ENCODE measurements at regions not wholly inside any gene's neighbourhood (a gene's known extent, or its start where the extent isn't known, plus 50 kb on each side); places are given as distances from the start of the nearest gene placed in this dataset.
"Not testable (repeated sequence)": the region's sequence is repeated elsewhere in the genome, so short reads cannot be mapped to it uniquely, and the experiment has no call there.

DNA sequence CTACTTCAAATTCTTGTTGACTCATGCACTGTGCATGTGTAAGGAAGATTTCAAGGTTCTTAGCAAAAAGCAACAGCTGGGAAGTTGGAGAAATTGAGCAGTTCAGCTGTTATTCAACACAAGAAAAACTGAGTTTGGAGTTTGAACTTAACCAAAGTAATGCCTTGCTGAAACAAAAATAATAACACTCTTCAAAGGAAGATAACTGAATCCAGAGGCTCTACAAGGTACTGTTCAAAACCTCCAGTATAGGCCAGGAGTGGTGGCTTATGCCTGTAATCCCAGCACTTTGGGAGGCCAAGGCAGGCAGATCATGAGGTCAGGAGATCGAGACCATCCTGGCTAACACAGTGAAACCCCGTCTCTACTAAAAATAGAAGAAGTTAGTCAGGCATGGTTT lies 58.8 kb upstream of the SMIM23 start:
- TF ChIP-seq, protein P1, sequence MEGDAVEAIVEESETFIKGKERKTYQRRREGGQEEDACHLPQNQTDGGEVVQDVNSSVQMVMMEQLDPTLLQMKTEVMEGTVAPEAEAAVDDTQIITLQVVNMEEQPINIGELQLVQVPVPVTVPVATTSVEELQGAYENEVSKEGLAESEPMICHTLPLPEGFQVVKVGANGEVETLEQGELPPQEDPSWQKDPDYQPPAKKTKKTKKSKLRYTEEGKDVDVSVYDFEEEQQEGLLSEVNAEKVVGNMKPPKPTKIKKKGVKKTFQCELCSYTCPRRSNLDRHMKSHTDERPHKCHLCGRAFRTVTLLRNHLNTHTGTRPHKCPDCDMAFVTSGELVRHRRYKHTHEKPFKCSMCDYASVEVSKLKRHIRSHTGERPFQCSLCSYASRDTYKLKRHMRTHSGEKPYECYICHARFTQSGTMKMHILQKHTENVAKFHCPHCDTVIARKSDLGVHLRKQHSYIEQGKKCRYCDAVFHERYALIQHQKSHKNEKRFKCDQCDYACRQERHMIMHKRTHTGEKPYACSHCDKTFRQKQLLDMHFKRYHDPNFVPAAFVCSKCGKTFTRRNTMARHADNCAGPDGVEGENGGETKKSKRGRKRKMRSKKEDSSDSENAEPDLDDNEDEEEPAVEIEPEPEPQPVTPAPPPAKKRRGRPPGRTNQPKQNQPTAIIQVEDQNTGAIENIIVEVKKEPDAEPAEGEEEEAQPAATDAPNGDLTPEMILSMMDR (IDR thresholded peaks at IDR 0.05) = not testable (repeated sequence)
- not testable (repeated sequence) for TF ChIP-seq RFX5 (IDR thresholded peaks at IDR 0.05); CHD2 (IDR thresholded peaks at IDR 0.05; ENCODE audit: low read length, partially characterized antibody)
